ENCODE measurements at regions not wholly inside any gene's neighbourhood (a gene's known extent, or its start where the extent isn't known, plus 50 kb on each side); places are given as distances from the start of the nearest gene placed in this dataset.

DNA sequence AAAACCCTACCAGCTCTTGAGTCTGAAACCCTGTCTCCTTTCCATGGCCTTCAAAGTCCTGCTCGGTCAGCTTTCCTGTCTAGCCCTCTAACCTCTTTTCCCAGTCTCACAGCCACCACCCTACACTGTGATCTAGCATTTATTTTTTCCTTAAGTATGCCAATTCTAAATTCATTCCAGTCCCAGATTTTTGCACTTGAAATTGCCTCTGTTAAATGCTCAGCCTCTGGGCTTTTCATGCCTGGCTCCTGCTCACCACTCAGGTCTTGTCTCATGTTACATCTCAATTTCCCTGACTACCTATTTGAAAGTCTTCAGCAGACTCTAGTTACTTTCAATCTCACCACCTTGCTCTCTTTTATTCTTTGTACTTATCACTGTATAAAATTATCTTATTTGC lies 176.2 kb downstream of the ADGRL4 start:
- Mint-ChIP-seq H3K9me3 (peaks cover 3% of the 10 kb centered on the region), H3K36me3 (no peaks in the 10 kb centered on the region), H3K27ac (0 out of 2 replicates have a peak overlapping the region, but pooled peaks have one; percentile 9), H3K4me3 (no peak overlapping the region), H3K4me1 (peaks cover 5% of the 10 kb centered on the region), H3K27me3 (ENCODE audit: low read depth) (no peaks in the 10 kb centered on the region)
- POLR2A ChIA-PET, result no interaction called here
- CTCF ChIA-PET, result no interaction called here
- peak; percentile 39; the same call in 1 of the 2 replicates for ATAC-seq
- TF ChIP-seq NFYB (CRISPR knock-in tag; conservative IDR thresholded peaks at IDR 0.05; ENCODE audit: low read depth), result no peak
- TF ChIP-seq, protein P1, sequence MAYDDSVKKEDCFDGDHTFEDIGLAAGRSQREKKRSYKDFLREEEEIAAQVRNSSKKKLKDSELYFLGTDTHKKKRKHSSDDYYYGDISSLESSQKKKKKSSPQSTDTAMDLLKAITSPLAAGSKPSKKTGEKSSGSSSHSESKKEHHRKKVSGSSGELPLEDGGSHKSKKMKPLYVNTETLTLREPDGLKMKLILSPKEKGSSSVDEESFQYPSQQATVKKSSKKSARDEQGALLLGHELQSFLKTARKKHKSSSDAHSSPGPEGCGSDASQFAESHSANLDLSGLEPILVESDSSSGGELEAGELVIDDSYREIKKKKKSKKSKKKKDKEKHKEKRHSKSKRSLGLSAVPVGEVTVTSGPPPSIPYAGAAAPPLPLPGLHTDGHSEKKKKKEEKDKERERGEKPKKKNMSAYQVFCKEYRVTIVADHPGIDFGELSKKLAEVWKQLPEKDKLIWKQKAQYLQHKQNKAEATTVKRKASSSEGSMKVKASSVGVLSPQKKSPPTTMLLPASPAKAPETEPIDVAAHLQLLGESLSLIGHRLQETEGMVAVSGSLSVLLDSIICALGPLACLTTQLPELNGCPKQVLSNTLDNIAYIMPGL (CRISPR knock-in tag; IDR thresholded peaks at IDR 0.05), result no peak
- TF ChIP-seq NR2C2 (CRISPR knock-in tag; IDR thresholded peaks at IDR 0.05), result no peak
- TF ChIP-seq TCF7 (CRISPR knock-in tag; IDR thresholded peaks at IDR 0.05; ENCODE audit: low read depth), result no peak
- TF ChIP-seq ZNF232 (CRISPR knock-in tag; IDR thresholded peaks at IDR 0.05), result no peak
- TF ChIP-seq, protein P2, sequence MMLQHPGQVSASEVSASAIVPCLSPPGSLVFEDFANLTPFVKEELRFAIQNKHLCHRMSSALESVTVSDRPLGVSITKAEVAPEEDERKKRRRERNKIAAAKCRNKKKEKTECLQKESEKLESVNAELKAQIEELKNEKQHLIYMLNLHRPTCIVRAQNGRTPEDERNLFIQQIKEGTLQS (CRISPR knock-in tag; conservative IDR thresholded peaks at IDR 0.05), result no peak
- no peak for TF ChIP-seq ZNF416 (CRISPR knock-in tag; IDR thresholded peaks at IDR 0.05)
- TF ChIP-seq ZNF671 (CRISPR knock-in tag; IDR thresholded peaks at IDR 0.05), result no peak
- no peak for TF ChIP-seq ELF4 (CRISPR knock-in tag; IDR thresholded peaks at IDR 0.05; ENCODE audit: low read depth)
- TF ChIP-seq RORB (CRISPR knock-in tag; IDR thresholded peaks at IDR 0.05), result no peak
- TF ChIP-seq HMGA2 (CRISPR knock-in tag; IDR thresholded peaks at IDR 0.05), result no peak
- no peak for TF ChIP-seq ZNF121 (CRISPR knock-in tag; IDR thresholded peaks at IDR 0.05)
- no peak for DNase-seq (ENCODE audit: low spot score)

DNA sequence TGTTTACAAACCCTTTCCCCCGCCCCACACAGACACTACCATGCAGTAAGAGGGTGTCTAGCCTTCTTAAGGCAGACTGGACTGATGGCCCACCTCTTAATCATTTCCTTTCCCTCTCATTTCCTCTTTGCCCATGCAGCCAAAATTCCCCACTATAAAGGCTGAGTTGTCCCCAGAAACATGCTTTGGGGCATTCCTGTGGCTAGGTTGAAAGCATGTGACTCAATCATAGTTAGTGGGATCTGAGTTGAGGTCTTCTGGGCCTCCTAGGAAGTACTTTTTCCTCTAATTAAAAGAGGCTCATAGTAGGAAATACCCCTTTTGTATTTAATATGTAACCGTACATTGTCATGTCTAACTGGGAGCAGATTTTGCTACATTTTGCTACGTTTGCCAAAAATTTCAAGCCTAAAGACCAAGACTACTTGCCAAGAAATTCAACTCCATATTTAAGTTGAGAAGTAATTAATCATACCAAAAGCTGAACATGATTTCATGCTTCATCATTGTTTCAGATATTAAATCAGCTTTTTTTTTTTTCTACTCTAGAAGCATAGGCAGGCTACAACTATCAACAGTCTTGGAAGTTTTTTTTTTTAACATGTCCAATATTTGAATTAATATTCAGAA lies 174.7 kb downstream of the ADGRL4 start:
- Mint-ChIP-seq H3K4me1 (peaks cover 5% of the 10 kb centered on the region), H3K9me3 (peaks cover 3% of the 10 kb centered on the region), H3K4me3 (no peak overlapping the region), H3K27ac (no peak overlapping the region), H3K36me3 (no peaks in the 10 kb centered on the region), H3K27me3 (ENCODE audit: low read depth) (no peaks in the 10 kb centered on the region)
- no peak for ATAC-seq
- POLR2A ChIA-PET, result no interaction called here
- no peak for DNase-seq (ENCODE audit: low spot score)
- CTCF ChIA-PET, result no interaction called here
- TF ChIP-seq KAT7 (CRISPR knock-in tag; IDR thresholded peaks at IDR 0.05; ENCODE audit: borderline replicate concordance), result no peak
- no peak for TF ChIP-seq FOXK1 (CRISPR knock-in tag; IDR thresholded peaks at IDR 0.05)
- TF ChIP-seq, protein P3, sequence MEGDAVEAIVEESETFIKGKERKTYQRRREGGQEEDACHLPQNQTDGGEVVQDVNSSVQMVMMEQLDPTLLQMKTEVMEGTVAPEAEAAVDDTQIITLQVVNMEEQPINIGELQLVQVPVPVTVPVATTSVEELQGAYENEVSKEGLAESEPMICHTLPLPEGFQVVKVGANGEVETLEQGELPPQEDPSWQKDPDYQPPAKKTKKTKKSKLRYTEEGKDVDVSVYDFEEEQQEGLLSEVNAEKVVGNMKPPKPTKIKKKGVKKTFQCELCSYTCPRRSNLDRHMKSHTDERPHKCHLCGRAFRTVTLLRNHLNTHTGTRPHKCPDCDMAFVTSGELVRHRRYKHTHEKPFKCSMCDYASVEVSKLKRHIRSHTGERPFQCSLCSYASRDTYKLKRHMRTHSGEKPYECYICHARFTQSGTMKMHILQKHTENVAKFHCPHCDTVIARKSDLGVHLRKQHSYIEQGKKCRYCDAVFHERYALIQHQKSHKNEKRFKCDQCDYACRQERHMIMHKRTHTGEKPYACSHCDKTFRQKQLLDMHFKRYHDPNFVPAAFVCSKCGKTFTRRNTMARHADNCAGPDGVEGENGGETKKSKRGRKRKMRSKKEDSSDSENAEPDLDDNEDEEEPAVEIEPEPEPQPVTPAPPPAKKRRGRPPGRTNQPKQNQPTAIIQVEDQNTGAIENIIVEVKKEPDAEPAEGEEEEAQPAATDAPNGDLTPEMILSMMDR (IDR thresholded peaks at IDR 0.05), result no peak
- TF ChIP-seq RORB (CRISPR knock-in tag; IDR thresholded peaks at IDR 0.05), result no peak
- TF ChIP-seq OVOL2 (CRISPR knock-in tag; IDR thresholded peaks at IDR 0.05; ENCODE audit: borderline replicate concordance), result no peak
- TF ChIP-seq, protein P4, sequence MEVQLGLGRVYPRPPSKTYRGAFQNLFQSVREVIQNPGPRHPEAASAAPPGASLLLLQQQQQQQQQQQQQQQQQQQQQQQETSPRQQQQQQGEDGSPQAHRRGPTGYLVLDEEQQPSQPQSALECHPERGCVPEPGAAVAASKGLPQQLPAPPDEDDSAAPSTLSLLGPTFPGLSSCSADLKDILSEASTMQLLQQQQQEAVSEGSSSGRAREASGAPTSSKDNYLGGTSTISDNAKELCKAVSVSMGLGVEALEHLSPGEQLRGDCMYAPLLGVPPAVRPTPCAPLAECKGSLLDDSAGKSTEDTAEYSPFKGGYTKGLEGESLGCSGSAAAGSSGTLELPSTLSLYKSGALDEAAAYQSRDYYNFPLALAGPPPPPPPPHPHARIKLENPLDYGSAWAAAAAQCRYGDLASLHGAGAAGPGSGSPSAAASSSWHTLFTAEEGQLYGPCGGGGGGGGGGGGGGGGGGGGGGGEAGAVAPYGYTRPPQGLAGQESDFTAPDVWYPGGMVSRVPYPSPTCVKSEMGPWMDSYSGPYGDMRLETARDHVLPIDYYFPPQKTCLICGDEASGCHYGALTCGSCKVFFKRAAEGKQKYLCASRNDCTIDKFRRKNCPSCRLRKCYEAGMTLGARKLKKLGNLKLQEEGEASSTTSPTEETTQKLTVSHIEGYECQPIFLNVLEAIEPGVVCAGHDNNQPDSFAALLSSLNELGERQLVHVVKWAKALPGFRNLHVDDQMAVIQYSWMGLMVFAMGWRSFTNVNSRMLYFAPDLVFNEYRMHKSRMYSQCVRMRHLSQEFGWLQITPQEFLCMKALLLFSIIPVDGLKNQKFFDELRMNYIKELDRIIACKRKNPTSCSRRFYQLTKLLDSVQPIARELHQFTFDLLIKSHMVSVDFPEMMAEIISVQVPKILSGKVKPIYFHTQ (CRISPR knock-in tag; IDR thresholded peaks at IDR 0.05), result no peak
- TF ChIP-seq, protein P1 (CRISPR knock-in tag; IDR thresholded peaks at IDR 0.05), result no peak
- TF ChIP-seq NFATC4 (CRISPR knock-in tag; IDR thresholded peaks at IDR 0.05), result no peak
- TF ChIP-seq, protein P5, sequence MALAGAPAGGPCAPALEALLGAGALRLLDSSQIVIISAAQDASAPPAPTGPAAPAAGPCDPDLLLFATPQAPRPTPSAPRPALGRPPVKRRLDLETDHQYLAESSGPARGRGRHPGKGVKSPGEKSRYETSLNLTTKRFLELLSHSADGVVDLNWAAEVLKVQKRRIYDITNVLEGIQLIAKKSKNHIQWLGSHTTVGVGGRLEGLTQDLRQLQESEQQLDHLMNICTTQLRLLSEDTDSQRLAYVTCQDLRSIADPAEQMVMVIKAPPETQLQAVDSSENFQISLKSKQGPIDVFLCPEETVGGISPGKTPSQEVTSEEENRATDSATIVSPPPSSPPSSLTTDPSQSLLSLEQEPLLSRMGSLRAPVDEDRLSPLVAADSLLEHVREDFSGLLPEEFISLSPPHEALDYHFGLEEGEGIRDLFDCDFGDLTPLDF (CRISPR knock-in tag; IDR thresholded peaks at IDR 0.05), result no peak
- no peak for TF ChIP-seq TEAD4 (CRISPR knock-in tag; IDR thresholded peaks at IDR 0.05)
- no peak for TF ChIP-seq ELF4 (CRISPR knock-in tag; IDR thresholded peaks at IDR 0.05; ENCODE audit: low read depth)
- TF ChIP-seq, protein P6, sequence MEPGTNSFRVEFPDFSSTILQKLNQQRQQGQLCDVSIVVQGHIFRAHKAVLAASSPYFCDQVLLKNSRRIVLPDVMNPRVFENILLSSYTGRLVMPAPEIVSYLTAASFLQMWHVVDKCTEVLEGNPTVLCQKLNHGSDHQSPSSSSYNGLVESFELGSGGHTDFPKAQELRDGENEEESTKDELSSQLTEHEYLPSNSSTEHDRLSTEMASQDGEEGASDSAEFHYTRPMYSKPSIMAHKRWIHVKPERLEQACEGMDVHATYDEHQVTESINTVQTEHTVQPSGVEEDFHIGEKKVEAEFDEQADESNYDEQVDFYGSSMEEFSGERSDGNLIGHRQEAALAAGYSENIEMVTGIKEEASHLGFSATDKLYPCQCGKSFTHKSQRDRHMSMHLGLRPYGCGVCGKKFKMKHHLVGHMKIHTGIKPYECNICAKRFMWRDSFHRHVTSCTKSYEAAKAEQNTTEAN (CRISPR knock-in tag; IDR thresholded peaks at IDR 0.05), result no peak
